Tibial nerve (tissue), 3 donors: ENCODE measurements at regions not wholly inside any gene's neighbourhood (a gene's known extent, or its start where the extent isn't known, plus 50 kb on each side); places are given as distances from the start of the nearest gene placed in this dataset.

ENCODE experiments used
- CTCF ChIP-seq, 5 experiments: fragments of 200-600 bp in 3 of 5; fragments of 450-650 bp in 2 of 5; sonication (generic) in 3 of 5; IDR thresholded peaks; one replicate each; pipeline ENCODE4 v1.5.1; 2016 to 2019; ENCODE audit warnings: antibody characterized with exemption in 5 of 5, mild to moderate bottlenecking in 3 of 5, moderate library complexity in 2 of 5
- POLR2A ChIP-seq, 2 donors: fragments of 450-650 bp; IDR thresholded peaks; one replicate each; pipeline ENCODE4 v1.6.1; 2017; ENCODE audit warnings: antibody characterized with exemption in 2 of 2, mild to moderate bottlenecking in 2 of 2, moderate library complexity in 2 of 2

GRCh38 chr9:40926404-40927259 is 201.8 kb downstream of the FOXD4L6 start:
- no peak for TF ChIP-seq CTCF (IDR thresholded peaks at IDR 0.05)
- TF ChIP-seq POLR2A (IDR thresholded peaks at IDR 0.05) = no peak
